Neural cell (in vitro differentiated cells): ENCODE measurements at regions not wholly inside any gene's neighbourhood (a gene's known extent, or its start where the extent isn't known, plus 50 kb on each side); places are given as distances from the start of the nearest gene placed in this dataset.

ENCODE experiments used
- EP300 ChIP-seq: fragments of 450-650 bp; conservative IDR thresholded peaks from 2 replicates; pipeline ENCODE4 v1.6.1; 2014; ENCODE audit warnings: antibody characterized with exemption, mild to moderate bottlenecking, moderate library complexity; ENCODE audit not compliant: poor library complexity, severe bottlenecking
- EZH2 ChIP-seq: fragments of 200-600, 300-800 bp; shearing (Covaris generic), sonication (generic); IDR thresholded peaks from 2 replicates; pipeline ENCODE4 v1.6.1; 2014; ENCODE audit warnings: antibody characterized with exemption, low read length, borderline replicate concordance, mild to moderate bottlenecking; ENCODE audit not compliant: insufficient read depth, poor library complexity, severe bottlenecking
- POLR2AphosphoS5 ChIP-seq: IDR thresholded peaks from 2 replicates; pipeline ENCODE4 v1.6.1; 2012
- RAD21 ChIP-seq: fragments of 450-650 bp; conservative IDR thresholded peaks from 2 replicates; pipeline ENCODE4 v1.6.1; 2014; ENCODE audit warnings: antibody characterized with exemption, mild to moderate bottlenecking, moderate library complexity
- SMC3 ChIP-seq: fragments of 450-650 bp; conservative IDR thresholded peaks from 2 replicates; pipeline ENCODE4 v1.6.1; 2014; ENCODE audit warnings: antibody characterized with exemption, mild to moderate bottlenecking, moderate library complexity; ENCODE audit not compliant: poor library complexity
- TAF1 ChIP-seq: IDR thresholded peaks from 2 replicates; pipeline ENCODE4 v1.6.1; 2012; ENCODE audit warnings: low read depth
- TF ChIP-seq, protein P1 (sequence below): fragments of 450-650 bp; IDR thresholded peaks from 2 replicates; pipeline ENCODE4 v1.5.1; 2014; ENCODE audit warnings: antibody characterized with exemption, mild to moderate bottlenecking, moderate library complexity; ENCODE audit not compliant: poor library complexity, severe bottlenecking

DNA sequence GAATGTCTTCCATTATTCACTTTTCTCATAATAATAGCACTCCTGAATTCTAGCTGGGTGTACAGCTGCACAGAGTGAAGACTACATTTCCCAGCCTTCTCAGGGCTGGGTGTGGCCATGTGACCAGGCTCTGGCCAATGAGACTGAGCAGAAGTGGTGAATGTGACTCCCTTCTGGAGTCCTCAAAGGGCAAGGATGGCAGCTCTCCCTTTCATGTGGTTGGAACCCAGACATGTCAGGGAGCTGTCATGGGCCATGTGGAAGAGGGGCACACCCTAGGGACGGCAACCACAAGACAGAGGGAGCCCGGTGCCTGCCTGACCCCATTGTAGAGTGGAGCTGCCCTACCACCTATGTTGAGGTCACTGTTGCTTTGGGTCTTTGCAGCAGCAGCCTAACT lies 312.8 kb upstream of the SULF2 start:
- TF ChIP-seq, protein P1, sequence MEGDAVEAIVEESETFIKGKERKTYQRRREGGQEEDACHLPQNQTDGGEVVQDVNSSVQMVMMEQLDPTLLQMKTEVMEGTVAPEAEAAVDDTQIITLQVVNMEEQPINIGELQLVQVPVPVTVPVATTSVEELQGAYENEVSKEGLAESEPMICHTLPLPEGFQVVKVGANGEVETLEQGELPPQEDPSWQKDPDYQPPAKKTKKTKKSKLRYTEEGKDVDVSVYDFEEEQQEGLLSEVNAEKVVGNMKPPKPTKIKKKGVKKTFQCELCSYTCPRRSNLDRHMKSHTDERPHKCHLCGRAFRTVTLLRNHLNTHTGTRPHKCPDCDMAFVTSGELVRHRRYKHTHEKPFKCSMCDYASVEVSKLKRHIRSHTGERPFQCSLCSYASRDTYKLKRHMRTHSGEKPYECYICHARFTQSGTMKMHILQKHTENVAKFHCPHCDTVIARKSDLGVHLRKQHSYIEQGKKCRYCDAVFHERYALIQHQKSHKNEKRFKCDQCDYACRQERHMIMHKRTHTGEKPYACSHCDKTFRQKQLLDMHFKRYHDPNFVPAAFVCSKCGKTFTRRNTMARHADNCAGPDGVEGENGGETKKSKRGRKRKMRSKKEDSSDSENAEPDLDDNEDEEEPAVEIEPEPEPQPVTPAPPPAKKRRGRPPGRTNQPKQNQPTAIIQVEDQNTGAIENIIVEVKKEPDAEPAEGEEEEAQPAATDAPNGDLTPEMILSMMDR = no peak
- TF ChIP-seq SMC3 (no peak), RAD21 (no peak), TAF1 (no peak), EP300 (no peak), POLR2AphosphoS5 (no peak), EZH2 (no peak)
